ENCODE measurements at regions not wholly inside any gene's neighbourhood (a gene's known extent, or its start where the extent isn't known, plus 50 kb on each side); places are given as distances from the start of the nearest gene placed in this dataset.

- no peak overlapping the region for H3K4me3 ChIP-seq
- no peaks in the 10 kb centered on the region for H3K9me3 ChIP-seq
- no peaks in the 10 kb centered on the region for H3K36me3 ChIP-seq
- no peak overlapping the region for H3K27ac ChIP-seq
- intact Hi-C loops (cut with DNase I): no loop called here
- no peak for DNase-seq
- no peaks in the 10 kb centered on the region for H3K4me1 ChIP-seq (ENCODE audit: insufficient read depth)
- WGBS, 3 donors: 90 to 95% (median 95%) methylated on average over 8 of the region's 8 CpGs
- H3K27me3 ChIP-seq: no peaks in the 10 kb centered on the region
- TF ChIP-seq CTCF (IDR thresholded peaks at IDR 0.05): no peak
- no peak for TF ChIP-seq POLR2A (IDR thresholded peaks at IDR 0.05)
- TF ChIP-seq EP300 (IDR thresholded peaks at IDR 0.05): no peak
These were observed 679.7 kb upstream of the RAB6C start for GRCh38 chr2:129299756-129300155.

GRCh38 chr2:129300456-129300855 lies 679.0 kb upstream of the RAB6C start:
- Histone ChIP-seq H3K9me3 (no peaks in the 10 kb centered on the region), H3K4me1 (ENCODE audit: insufficient read depth) (no peaks in the 10 kb centered on the region), H3K27me3 (no peaks in the 10 kb centered on the region), H3K4me3 (no peak overlapping the region), H3K36me3 (no peaks in the 10 kb centered on the region), H3K27ac (no peak overlapping the region)
- DNase-seq: no peak
- no peak for TF ChIP-seq POLR2A (IDR thresholded peaks at IDR 0.05)
- TF ChIP-seq EP300 (IDR thresholded peaks at IDR 0.05): no peak
- TF ChIP-seq CTCF (IDR thresholded peaks at IDR 0.05): no peak
- intact Hi-C loops (cut with DNase I): no loop called here
- WGBS, 3 donors: 88 to 95% (median 90%) methylated on average over 9 of the region's 9 CpGs

GRCh38 chr2:129301431-129301913 lies 678.0 kb upstream of the RAB6C start:
- no peak overlapping the region for H3K27ac ChIP-seq
- no peaks in the 10 kb centered on the region for H3K27me3 ChIP-seq
- no peak for DNase-seq
- H3K4me1 ChIP-seq (ENCODE audit: insufficient read depth): no peaks in the 10 kb centered on the region
- no peak for TF ChIP-seq POLR2A (IDR thresholded peaks at IDR 0.05)
- TF ChIP-seq CTCF (IDR thresholded peaks at IDR 0.05): no peak
- no peak for TF ChIP-seq EP300 (IDR thresholded peaks at IDR 0.05)
- H3K4me3 ChIP-seq: no peak overlapping the region
- H3K9me3 ChIP-seq: no peaks in the 10 kb centered on the region
- 16 to 18% (median 16%) methylated on average over 5 of the region's 5 CpGs for WGBS, 3 donors
- no peaks in the 10 kb centered on the region for H3K36me3 ChIP-seq
- intact Hi-C loops (cut with DNase I): no loop called here

- DNase-seq: no peak
- intact Hi-C loops (cut with DNase I): no loop called here
- no peak overlapping the region for H3K4me3 ChIP-seq
- H3K27me3 ChIP-seq: no peaks in the 10 kb centered on the region
- 69 to 83% (median 73%) methylated on average over 6 of the region's 6 CpGs for WGBS, 3 donors
- no peaks in the 10 kb centered on the region for H3K9me3 ChIP-seq
- TF ChIP-seq EP300 (IDR thresholded peaks at IDR 0.05): no peak
- no peak for TF ChIP-seq CTCF (IDR thresholded peaks at IDR 0.05)
- no peak for TF ChIP-seq POLR2A (IDR thresholded peaks at IDR 0.05)
- H3K4me1 ChIP-seq (ENCODE audit: insufficient read depth): no peaks in the 10 kb centered on the region
- H3K36me3 ChIP-seq: no peaks in the 10 kb centered on the region
- H3K27ac ChIP-seq: no peak overlapping the region
These were observed 677.4 kb upstream of the RAB6C start for GRCh38 chr2:129302106-129302505.

Measured in ovary (tissue), 7 donors.